NT2/D1 (cell line): ENCODE measurements at regions not wholly inside any gene's neighbourhood (a gene's known extent, or its start where the extent isn't known, plus 50 kb on each side); places are given as distances from the start of the nearest gene placed in this dataset.

Experiments used
- SUZ12 ChIP-seq: IDR thresholded peaks from 2 replicates; pipeline ENCODE4 v1.6.1; 2011; ENCODE audit not compliant: insufficient read length, insufficient read depth; ENCODE audit errors: extremely low read depth
- YY1 ChIP-seq: IDR thresholded peaks from 2 replicates; pipeline ENCODE4 v1.6.1; 2011; ENCODE audit not compliant: insufficient read length, insufficient read depth
- ZNF274 ChIP-seq: IDR thresholded peaks from 2 replicates; pipeline ENCODE4 v1.6.1; 2011; ENCODE audit warnings: mild to moderate bottlenecking, low read depth, low read length

GRCh38 chr5:112563169-112563826 lies 144.2 kb upstream of the EPB41L4A start:
- no peak for TF ChIP-seq ZNF274
- no peak for TF ChIP-seq YY1
- no peak for TF ChIP-seq SUZ12
